NCI-H2029 (cell line): ENCODE measurements at regions not wholly inside any gene's neighbourhood (a gene's known extent, or its start where the extent isn't known, plus 50 kb on each side); places are given as distances from the start of the nearest gene placed in this dataset.
"Not testable (repeated sequence)": the region's sequence is repeated elsewhere in the genome, so short reads cannot be mapped to it uniquely, and the experiment has no call there.

Experiments
- DNase-seq: peaks from one replicate; lab custom pipeline; 2025; lab: John Stamatoyannopoulos, UW

DNA sequence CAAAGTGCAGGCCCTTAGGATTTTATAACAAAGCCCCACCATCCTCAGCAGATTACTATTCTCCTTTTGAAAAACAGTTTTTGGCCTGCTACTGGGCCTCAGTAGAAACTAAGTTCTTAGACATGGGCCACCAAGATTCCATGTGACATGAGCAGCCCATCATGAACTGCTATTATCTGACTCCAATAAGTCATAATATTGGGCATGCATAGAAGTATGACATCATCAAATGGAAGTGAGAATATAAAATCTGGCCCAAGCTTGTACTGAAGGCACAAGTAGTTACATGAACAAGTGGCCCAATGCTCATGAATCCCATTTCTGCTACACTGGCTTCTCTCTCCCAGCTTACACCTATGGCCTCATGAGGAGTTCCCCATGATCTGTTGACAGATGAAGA, 404.8 kb downstream of the EPHA5 start:
- no peak for DNase-seq

DNA sequence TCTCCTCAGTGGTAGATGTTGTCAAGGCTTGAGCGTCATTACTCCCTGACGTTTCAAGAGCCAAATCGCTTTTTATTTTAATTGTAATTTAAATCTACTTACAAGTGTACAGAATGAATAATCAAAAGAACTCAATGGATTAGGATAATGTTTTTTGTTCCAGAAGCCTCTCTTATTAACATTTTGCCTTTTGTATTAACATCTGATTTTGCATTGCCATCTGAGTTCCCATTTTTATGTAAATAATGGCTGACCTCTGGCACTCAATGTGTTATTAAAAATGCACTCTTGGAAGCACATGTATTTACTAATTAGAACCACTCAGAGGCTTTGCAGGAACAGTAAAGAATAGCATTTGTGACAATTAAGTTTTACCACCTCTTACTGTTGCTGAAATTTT, 411.0 kb downstream of the EPHA5 start:
- no peak for DNase-seq

DNA sequence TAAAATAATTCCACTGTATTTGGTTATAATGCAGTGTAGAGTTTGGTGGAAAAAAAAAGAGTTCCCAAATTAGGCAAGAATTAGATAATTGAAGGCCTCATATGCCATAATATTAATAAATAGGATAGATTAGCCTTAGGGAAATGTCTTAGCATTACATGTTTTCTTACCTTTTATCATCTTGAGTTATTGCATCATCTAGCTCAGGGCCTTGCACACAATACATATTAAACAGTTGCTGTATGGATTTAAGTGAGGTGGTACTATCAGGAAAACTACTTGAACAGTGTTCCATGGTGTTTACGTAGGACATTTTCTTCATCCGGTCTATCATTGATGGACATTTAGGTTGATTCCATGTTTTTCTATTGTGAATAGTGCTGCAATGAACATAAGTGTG, 419.4 kb downstream of the EPHA5 start:
- no peak for DNase-seq

DNA sequence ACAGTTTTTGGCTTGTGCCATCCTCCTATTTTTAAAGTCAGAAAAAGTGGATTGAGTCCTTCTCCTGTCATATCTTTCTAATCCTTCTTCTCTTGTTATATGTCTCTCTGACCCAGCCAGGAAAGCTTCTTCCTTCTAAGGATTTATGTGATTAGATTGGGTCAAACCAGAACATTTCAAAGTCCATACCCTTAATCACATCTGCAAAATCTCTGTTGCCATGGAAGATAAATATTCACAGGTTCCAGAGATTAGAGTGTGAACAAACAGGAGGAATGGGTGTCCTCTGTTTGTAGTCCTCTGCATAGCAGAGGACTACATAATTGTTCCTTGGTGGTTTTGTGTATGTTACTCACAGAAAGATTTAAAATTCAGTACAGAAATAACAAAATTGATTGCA, 421.2 kb downstream of the EPHA5 start:
- no peak for DNase-seq

DNA sequence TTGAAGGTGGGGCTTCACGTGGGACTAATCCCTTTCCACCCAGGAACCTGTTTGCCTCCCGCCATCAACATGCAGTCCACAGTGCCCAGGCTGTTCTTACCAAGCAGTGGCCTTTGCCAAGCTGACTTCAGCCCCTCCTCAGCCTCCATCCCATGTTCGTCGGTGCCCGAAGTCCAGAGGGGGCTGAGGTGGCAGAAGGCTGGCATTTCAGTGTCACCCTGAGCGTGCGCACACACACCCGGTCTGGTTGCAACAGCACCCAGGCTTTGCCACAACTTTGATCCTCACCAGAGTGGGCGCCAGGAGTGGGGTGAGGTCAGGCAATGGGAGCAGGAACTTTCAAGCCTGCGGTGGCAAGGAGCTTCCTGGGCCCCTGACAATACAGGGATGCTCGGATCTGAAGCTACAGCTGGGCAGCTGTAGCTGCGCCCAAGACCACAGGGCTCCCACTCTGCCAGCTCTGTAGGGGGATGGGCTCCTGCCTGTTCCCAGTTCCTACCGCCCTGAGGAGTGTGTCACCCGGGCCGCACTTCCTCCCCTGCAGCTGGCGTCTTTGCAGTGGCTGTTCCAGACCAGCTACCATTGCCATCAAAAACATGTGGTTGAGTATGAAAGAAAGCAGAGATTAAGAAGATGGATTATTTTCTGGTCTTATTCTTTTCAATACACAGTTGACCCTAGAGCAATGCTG, 428.0 kb downstream of the EPHA5 start:
- DNase-seq: peak; percentile 35

DNA sequence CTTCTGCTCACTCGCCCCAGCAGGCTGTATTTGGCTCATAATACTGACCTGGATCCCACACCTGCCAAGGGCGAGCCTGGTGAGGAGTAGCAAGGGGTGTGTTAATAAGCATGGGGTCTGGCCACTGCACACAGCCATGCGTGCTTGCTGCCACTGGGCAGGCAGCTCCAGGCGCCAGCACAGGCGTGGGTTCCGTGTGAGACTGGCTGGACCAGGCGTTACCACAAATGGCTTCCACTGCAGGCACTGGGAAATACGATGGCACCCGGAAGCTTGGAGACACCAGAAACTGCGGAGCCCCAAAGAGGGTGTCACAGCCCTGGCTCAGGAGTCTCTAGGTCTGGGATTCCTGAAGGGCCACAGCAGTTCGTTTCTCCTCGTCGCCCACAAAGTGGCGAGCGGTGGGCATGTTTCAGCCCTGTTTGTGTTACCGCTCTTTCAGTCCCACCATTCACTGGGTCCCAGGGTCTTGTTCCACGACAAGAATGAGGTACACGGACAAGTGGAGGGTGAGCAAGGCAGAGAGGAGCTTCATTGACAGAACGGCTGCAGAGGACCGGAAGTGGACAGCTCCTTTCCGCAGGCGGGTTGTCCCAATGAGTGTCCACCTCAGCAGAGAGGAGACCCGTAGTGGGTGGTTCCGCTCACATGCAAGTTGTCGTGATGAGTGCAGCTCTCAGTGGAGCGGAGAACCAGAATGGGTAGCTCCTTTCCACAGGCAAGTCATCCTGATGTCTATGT, 428.9 kb downstream of the EPHA5 start:
- peak; percentile 61 for DNase-seq

DNA sequence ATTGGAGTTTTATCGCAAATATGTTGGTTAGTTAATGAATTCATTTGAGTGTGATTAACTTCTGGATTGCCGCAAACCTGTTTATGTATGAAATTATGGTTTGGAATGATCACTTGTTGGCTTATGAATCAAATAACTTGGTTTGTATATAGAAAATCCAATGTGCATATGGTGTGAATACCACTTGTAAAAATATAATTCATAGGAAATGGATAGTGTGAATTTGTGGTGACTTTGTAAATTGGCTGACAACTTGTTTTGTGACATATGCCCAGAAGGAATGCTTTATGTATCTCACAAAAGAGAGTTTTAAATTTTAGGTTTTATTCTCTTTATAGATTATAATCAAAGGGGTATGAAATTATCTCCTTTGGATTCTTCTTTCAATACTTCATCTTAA, 436.2 kb downstream of the EPHA5 start:
- DNase-seq: no peak

DNA sequence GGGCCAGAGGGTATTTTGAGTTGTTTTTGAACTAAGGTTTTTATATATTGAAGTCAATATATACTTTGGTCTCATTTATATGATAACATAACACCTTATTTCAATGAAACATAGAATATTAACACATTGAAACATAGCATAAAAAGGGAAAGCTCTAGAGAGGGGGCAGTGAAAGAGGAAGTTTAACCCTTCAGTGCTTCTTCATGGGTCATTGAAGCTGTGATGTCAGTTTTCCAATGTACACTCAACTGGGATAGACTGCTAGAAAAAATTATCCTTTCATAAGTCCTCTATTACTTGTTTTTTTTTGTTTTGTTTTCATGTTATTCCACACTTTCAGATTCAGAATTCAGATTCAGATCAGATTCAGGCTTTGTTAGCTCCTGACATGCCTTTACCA, 442.7 kb downstream of the EPHA5 start:
- DNase-seq: no peak

DNA sequence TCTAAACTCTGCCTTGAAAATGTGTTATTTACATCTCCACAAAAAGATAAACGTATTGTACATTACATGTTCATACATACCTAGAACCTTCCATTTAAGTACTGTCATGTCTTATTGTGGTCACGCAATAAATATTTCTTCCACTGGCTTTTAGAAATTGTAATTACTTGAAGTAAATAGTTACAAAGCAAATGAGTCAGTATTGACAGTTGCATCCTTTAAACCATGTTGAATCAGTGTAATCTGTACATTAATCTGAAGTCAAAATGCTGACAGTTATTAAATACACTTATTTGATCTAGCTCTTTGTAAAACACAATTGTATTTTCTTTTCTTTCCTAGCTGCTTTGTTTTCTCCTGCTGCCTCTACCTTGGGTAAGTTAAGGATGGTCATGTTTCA, 446.7 kb downstream of the EPHA5 start:
- DNase-seq: no peak

DNA sequence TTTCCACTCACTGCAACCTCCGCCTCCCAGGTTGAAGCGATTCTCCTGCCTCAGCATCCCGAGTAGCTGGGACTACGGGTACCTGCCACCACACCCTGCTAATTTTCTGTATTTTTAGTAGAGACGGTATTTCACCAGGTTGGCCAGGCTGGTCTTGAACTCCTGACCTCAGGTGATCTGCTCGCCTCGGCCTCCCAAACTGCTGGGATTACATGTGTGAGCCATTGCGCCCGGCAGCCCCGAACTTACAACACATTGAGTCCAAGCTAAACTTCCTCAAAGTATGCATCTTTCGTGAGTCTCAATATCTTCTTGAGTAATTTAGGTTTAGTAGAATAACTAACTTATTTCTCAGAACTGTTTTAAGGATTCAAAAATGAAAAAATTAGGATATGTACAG, 447.2 kb downstream of the EPHA5 start:
- not testable (repeated sequence) for DNase-seq

DNA sequence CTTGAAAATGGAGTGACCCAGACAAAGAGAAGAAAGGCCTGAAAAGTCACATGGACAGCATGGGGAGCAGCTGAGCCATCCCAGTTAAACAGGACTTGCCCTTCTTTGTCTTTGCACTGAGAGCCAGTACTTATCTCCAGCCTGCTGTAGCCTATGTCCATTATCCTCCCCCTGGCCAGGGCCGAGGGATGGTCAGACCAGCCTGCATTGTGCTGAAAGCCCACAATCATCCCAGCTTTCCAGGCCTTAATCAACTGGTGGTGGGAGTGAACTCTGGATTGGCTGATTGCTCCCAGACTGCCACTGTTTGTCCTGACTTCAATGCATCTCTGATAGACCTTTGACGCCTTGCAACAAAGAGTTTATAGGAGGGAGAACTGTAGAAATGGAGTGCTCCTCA, 453.1 kb downstream of the EPHA5 start:
- DNase-seq: no peak

DNA sequence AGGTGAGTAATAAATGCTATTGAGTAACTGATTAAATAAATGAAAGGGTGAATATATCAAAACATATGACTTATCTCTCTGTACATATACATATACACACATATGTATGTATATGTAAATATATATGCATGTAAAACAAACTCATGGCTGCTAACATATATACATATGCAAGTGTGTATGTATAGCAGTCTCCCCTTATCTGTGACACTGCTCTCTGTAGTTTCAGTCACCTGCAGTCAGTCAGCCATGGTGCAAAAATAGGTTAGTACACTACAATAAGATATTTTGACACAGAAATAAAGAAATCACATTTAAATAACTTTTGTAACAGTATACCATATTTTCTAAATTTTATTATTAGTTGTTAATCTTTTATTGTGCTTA, 467.4 kb downstream of the EPHA5 start:
- no peak for DNase-seq

DNA sequence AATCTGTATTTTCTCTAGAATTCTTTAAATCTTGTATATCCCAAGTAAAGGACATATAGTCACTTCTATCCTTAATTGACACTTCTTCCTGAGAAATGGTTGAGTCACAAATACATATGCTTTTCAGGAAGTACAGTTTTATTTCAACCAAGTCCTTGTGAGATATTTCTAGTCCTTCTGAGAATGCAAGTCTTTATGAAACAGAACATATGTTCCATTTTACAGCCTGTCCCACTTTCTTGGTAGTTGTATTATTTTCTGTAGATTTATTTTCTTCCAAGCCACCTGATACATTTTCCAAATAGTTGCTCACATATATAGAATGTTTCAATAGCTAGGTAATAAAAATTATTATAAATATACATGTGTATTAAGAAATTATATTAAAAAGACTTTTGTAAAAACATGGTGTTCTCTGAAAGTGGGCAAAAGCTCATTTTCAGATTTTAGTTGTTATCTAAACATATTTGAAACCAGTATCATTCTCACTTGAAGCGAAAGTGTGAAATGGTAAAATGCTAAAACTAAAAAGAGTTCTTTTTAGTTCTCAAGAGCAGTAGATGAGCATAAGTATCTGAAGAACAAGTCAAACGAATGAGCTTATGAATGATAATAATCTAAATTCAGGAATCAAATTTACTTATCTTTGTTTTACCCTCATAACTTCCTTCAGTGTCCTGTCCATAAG, 468.0 kb downstream of the EPHA5 start:
- no peak for DNase-seq

DNA sequence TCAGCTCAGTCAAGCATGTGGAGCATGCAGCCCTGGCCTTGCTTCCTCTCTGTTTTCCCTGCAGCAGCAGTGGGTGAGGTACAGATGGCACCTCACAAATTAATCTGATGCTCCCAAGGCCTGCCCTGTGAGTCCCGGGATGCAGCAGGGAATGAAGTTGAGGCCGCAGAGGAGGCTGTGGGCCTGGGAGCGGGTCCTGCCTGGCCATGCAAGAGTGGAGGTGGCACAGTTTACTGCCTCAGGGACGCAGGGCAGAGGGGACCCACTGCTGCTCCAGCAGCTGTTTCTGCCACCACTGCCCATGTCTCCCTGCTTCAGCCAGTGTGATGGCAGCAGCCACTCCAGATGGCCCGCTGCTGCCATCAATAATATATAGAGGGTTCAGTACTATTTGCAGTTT, 474.6 kb downstream of the EPHA5 start:
- DNase-seq: no peak

DNA sequence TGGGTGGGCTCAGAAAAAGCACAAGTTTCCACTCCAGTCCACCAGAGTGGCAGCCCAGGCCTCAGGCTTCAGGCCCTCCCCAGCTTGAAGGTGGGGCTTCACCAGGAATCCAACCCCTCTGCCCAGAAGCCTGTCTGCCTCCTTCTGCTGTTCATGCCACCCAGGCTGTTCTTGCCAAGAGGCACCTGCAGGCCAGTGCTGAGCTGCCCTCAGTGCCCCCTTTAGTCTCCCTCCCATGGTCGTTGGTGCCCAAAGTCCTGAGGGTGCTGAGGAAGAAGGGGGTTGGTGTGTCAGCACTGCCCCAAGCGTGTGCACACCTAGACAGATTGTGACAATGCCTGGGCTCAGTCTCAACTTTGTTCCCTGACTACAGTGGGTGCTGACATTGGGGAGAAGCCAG, 475.3 kb downstream of the EPHA5 start:
- no peak for DNase-seq

DNA sequence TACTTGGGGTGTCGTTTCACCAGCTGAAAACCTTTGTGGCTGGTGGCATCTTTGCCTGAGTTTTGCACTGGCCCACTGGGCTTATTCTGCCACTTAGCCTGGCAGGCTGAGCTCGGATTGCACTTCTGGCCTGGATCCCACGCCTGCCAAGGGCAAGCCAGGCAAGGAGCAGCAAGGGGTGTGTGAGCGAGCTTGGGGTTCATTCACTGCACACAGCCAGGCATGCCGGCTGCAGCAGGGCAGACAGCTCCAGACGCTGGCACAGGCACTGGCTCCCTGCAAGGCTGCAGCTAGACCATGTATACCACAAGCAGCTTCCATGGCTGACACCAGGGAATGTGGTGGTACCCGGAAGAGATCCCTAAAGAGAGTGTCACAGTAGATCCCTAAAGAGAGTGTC, 476.3 kb downstream of the EPHA5 start:
- no peak for DNase-seq

DNA sequence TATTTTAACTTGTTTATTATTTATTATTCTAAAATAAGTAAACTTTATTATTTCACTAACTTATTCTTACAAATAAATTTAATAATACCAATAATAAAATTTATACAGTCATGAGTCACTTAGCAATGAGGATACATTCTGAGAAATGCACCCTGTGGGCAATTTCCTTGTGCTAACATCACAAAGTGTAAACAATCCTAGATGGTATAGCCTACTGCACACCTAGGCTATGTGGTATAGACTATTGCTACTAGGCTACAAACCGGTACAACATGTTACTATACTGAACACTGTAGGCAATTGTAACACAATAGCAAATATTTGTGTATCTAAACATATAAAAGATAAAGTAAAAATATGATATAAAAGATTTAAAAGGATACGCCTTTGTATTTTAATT, 479.5 kb downstream of the EPHA5 start:
- DNase-seq: no peak

DNA sequence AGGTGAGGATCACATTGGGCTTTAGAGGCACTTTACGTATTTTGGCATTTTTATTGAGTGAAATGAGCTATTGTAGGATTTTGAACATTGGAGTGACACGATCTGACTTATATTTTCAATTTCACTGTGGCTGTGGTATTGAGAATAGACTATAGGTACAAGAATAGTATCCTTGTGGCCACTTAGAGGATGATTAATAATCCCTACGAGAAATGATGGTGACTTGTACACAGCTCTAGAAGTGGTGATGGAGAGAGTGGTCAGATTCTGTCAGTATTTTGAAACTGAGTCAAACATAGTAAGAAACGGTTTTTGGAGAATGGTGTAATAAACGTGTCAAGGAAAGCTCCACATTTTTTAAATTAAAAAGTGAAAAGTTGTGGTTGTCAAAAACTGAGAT, 494.7 kb downstream of the EPHA5 start:
- no peak for DNase-seq

DNA sequence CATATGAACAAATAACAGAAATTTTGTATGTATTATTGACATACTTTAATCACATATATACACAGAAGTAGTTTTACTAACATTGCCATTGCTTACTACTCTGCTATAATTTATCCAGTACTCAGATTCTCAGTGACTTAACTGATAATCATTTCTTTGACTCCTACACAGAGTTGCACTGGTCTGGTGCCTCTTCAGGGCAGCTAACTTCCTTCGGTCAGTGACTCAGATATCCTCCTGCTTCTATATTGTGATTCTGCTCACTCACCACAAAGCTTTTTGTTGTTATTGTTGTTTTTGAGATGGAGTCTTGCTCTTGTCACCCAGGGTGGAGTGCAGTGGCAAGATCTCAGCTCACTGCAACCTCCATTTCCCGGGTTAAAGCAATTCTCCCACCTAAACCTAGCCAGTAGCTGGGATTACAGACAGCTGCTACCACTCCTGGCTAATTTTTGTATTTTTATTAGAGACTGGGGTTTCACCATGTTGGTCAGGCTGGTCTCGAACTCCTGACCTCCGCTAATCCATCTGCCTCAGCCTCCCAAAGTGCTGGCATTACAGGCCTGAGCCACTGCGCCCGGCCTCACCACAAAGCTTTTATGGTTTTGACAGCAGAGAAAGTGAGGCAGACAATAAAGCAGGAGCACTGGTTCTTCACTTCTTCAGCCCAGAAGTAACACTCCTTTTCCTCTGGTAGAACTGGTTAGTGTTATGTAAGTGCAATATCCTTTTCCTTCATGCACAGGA, 499.3 kb downstream of the EPHA5 start:
- DNase-seq: no peak

DNA sequence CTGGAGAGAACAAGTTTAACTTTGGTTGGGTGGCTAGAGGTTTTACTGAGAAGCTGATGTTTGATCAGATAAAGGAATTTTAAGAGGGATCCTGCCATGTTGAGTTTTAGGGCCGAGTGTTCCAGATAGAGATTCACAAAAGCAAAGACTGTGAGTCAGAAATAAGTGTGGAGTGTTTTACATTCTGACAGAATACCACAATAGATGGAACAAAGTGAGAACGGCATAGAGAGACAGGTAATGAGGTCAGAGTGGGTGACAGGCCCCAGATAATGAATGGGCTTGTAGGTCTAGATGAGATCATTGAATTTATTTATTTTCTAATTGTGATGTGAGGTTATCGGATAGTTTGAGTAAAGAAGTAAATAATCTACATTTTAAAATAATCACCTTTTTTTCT, 502.6 kb downstream of the EPHA5 start:
- no peak for DNase-seq

DNA sequence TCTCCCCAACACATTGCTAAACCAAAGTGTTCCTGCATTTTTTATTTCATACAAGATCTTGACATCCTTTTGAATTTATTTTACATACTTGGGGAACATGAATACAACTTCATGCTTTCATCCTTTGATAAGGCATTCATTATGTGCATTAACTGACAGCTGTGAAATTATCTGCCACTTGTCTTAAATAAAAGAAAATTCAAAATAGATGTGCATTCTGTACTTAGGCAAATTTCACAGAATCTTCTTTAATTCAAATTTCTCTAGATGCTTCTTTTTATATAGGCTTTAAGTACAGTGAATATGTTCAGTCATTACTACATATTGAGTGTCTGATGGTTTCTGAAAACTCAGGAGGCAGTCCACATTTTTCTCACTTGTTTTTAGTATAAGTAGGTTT, 518.1 kb downstream of the EPHA5 start:
- DNase-seq: no peak

DNA sequence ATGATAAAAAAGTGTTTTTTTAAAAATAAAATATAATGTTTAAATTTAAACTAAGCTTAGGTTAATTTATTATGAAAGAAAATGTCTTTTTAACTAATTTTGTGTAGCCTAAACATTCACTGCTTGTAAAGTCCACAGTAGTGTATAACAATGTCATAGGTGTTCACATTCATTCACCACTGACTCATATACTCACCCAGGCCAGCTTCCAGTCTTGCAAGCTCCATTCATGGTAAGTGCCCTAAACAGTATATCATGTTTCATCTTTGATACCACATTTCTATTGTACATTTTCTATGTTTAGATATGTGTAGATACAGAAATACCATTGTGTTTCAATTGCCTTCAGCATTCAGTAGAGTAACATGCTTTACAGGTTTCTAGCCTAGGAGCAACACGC, 530.3 kb downstream of the EPHA5 start:
- no peak for DNase-seq

DNA sequence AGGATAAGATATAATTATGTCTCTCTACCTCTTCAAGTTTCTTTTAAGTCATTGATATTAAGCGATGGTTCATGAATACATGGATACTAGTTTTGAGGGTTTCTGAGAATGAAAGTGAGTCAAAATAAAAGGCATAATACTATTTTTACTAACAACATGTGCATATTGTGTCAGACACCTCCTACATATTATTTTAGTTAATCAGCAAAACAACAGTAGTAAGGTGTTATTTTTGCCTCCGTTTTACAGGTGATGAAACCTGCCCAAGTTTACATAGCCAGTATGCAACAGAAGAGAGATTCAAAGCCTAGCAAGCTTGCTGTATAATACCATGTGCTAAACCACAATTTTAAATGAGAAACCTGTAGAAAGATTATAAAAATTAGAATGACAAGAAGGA, 544.1 kb downstream of the EPHA5 start:
- DNase-seq: no peak
